ENCODE measurements at regions not wholly inside any gene's neighbourhood (a gene's known extent, or its start where the extent isn't known, plus 50 kb on each side); places are given as distances from the start of the nearest gene placed in this dataset.

DNA sequence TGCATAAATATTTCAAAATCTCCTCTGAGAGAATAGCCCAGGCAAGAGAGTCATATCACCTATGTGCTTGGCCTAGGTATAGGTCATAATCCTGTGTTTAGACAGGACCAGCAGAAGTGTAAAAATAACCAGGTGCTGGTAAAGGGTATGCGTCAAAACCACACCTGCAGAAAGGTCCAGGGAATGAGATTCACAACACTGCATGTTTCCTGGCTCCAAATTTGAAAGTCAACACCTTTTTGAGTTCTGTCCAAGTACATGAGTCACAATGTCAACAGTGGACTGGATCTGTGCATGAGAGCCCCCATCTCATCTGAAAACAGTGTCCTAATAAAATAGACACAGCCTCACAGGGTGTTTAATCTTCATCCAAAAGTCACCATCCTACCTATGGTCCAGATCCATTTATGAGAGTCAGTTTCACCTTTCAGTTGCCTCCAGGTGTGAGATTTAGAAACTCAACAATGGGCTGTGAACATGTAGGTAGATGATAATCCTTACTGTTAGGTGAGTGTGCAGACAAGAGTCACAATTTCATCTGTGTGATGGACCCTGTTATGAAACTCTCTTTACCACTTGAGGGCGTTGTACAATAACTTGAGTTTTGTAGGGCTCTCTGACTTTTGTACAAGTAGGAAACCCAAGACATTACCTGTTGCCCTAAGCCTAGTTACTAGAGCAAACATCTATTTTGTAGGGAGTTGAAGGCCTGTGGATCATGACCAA lies 2100.7 kb downstream of the TP53TG3F start:
- H3K9me3 ChIP-seq (ENCODE audit: control insufficient read depth in 2 of 2, insufficient read depth in 1 of 2, low read length in 1 of 2): peaks cover 4 to 8% of the 10 kb centered on the region in 2 donors
- DNase-seq (ENCODE audit: low read depth in 6 of 9, low spot score in 9 of 9): no peak
- no peak overlapping the region for H3K27ac ChIP-seq (ENCODE audit: low read depth in 1 of 2, low read length in 1 of 2)
- H3K27me3 ChIP-seq (ENCODE audit: control insufficient read depth in 2 of 2, insufficient read depth in 1 of 2, low read length in 1 of 2): no peaks in the 10 kb centered on the region
- 74% methylated on average over 2 of the region's 2 CpGs for WGBS
- no peak overlapping the region for H3K4me3 ChIP-seq (ENCODE audit: low read length in 2 of 2)
- H3K4me1 ChIP-seq (ENCODE audit: control insufficient read depth in 2 of 2, insufficient read depth in 2 of 2, low read length in 2 of 2): no peaks in the 10 kb centered on the region
- no peaks in the 10 kb centered on the region for H3K36me3 ChIP-seq (ENCODE audit: control insufficient read depth in 2 of 2, insufficient read depth in 2 of 2, low read length in 1 of 2)

DNA sequence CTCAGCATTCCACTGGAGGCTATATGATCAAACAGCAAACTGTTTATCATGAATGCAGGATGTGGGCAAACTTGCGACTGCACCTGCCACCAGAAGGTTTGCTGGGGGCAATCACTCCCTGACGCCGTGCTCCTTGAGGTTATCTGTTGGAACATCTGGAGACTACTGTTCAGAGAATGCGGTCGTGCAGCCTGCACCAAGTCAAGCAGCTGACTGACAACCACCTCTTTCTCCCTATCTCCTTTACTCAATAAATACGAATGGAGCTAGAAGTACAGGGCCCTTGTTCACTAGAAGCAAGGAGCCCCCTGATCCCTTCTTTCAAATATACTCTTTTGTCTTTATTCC lies 2101.2 kb downstream of the TP53TG3F start:
- Histone ChIP-seq H3K27me3 (ENCODE audit: control insufficient read depth in 2 of 2, insufficient read depth in 1 of 2, low read length in 1 of 2) (no peaks in the 10 kb centered on the region), H3K4me1 (ENCODE audit: control insufficient read depth in 2 of 2, insufficient read depth in 2 of 2, low read length in 2 of 2) (no peaks in the 10 kb centered on the region), H3K36me3 (ENCODE audit: control insufficient read depth in 2 of 2, insufficient read depth in 2 of 2, low read length in 1 of 2) (no peaks in the 10 kb centered on the region), H3K9me3 (ENCODE audit: control insufficient read depth in 2 of 2, insufficient read depth in 1 of 2, low read length in 1 of 2) (peaks cover 4 to 8% of the 10 kb centered on the region in 2 donors), H3K4me3 (ENCODE audit: low read length in 2 of 2) (no peak overlapping the region), H3K27ac (ENCODE audit: low read depth in 1 of 2, low read length in 1 of 2) (no peak overlapping the region)
- DNase-seq (ENCODE audit: low read depth in 6 of 9, low spot score in 9 of 9): no peak
- WGBS: 78% methylated on average over 6 of the region's 6 CpGs

DNA sequence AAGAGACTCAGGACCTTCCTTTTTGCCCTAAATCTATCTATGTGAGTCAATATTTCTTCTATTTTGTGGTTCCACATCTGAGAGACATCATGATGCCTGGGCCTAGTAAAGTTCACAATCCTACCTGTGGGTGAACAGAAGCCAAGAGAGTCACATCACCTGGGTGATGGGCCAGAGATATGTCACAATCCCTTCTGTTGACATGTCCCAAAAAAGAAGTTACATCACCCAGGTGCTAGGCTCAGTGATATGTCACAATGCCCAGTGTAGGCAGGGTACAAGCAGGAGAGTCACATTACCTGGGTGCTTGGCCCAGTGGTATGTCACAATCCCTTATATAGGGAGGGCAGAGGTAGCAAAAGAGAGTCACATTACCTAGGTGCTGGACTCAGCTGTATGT lies 2101.9 kb downstream of the TP53TG3F start:
- no peak overlapping the region for H3K4me3 ChIP-seq (ENCODE audit: low read length in 2 of 2)
- H3K4me1 ChIP-seq (ENCODE audit: control insufficient read depth in 2 of 2, insufficient read depth in 2 of 2, low read length in 2 of 2): no peaks in the 10 kb centered on the region
- no peak for DNase-seq (ENCODE audit: low read depth in 6 of 9, low spot score in 9 of 9)
- H3K36me3 ChIP-seq (ENCODE audit: control insufficient read depth in 2 of 2, insufficient read depth in 2 of 2, low read length in 1 of 2): no peaks in the 10 kb centered on the region
- no peak overlapping the region for H3K27ac ChIP-seq (ENCODE audit: low read depth in 1 of 2, low read length in 1 of 2)
- H3K27me3 ChIP-seq (ENCODE audit: control insufficient read depth in 2 of 2, insufficient read depth in 1 of 2, low read length in 1 of 2): no peaks in the 10 kb centered on the region
- H3K9me3 ChIP-seq (ENCODE audit: control insufficient read depth in 2 of 2, insufficient read depth in 1 of 2, low read length in 1 of 2): peaks cover 4 to 6% of the 10 kb centered on the region in 2 donors

DNA sequence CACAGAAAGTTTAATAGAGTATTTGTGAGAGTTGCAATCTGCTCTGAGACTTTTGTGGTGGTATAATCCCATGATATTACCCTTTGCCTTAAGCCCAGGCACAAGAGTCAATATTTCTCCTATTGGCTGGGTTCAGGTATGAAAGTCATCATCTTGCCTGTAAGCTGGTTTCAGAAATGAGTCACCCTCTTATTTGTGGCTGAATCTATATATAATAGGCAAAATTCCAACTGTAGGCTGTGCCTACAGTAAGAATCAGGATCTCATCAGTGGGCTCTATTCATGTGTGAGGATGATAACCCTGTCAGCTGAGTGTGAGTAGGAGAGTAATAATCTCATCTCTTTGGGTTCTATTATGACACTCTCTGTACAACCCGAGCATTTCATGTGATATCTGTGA lies 2103.1 kb downstream of the TP53TG3F start:
- no peaks in the 10 kb centered on the region for H3K36me3 ChIP-seq (ENCODE audit: control insufficient read depth in 2 of 2, insufficient read depth in 2 of 2, low read length in 1 of 2)
- no peaks in the 10 kb centered on the region for H3K4me1 ChIP-seq (ENCODE audit: control insufficient read depth in 2 of 2, insufficient read depth in 2 of 2, low read length in 2 of 2)
- H3K27ac ChIP-seq (ENCODE audit: low read depth in 1 of 2, low read length in 1 of 2): no peak overlapping the region
- no peak overlapping the region for H3K4me3 ChIP-seq (ENCODE audit: low read length in 2 of 2)
- peaks cover 4 to 6% of the 10 kb centered on the region in 2 donors for H3K9me3 ChIP-seq (ENCODE audit: control insufficient read depth in 2 of 2, insufficient read depth in 1 of 2, low read length in 1 of 2)
- no peak for DNase-seq (ENCODE audit: low read depth in 6 of 9, low spot score in 9 of 9)
- 38% methylated on average over 1 of the region's 1 CpG for WGBS
- no peaks in the 10 kb centered on the region for H3K27me3 ChIP-seq (ENCODE audit: control insufficient read depth in 2 of 2, insufficient read depth in 1 of 2, low read length in 1 of 2)

DNA sequence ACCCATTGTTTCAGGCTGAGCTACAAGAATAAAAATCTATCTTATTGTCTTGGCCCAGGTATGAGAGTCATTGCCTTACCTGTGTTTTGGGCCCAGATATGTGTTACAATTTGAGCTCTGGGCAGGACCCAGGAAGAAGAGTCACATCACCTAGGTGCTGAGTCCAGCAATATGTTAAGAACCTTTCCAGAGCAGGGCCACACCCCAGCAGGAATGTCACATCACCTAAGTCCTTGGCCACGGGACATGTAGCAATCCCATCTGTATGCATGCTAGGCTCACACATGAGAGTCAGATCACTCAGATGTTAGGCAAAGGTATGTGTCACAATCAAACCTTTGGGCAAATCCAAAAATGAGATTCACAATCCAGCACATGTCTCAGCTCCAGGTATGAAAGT lies 2103.5 kb downstream of the TP53TG3F start:
- no peaks in the 10 kb centered on the region for H3K27me3 ChIP-seq (ENCODE audit: control insufficient read depth in 2 of 2, insufficient read depth in 1 of 2, low read length in 1 of 2)
- H3K4me1 ChIP-seq (ENCODE audit: control insufficient read depth in 2 of 2, insufficient read depth in 2 of 2, low read length in 2 of 2): no peaks in the 10 kb centered on the region
- H3K4me3 ChIP-seq (ENCODE audit: low read length in 2 of 2): no peak overlapping the region
- H3K36me3 ChIP-seq (ENCODE audit: control insufficient read depth in 2 of 2, insufficient read depth in 2 of 2, low read length in 1 of 2): no peaks in the 10 kb centered on the region
- 60% methylated on average over 1 of the region's 1 CpG for WGBS
- no peak for DNase-seq (ENCODE audit: low read depth in 6 of 9, low spot score in 9 of 9)
- no peak overlapping the region for H3K27ac ChIP-seq (ENCODE audit: low read depth in 1 of 2, low read length in 1 of 2)
- peaks cover 4 to 6% of the 10 kb centered on the region in 2 donors for H3K9me3 ChIP-seq (ENCODE audit: control insufficient read depth in 2 of 2, insufficient read depth in 1 of 2, low read length in 1 of 2)

DNA sequence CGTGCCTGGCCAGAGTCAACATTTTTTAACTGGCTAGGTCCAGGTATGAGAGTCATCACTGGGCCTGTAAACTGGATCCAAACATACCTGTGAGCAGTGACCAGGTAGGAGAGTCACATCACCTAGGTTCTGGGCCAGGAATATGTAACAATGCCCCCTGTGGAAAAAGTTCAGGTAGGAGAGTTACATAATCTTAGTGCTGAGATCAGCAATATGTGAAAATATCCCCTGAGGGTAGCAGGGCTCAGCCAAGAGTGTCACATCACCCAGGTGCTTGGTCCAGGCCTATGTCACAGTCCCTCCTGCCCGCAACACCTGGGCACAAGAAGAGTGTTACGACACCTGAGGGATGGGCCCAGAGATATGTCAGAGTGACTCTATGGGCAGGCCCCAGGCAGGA lies 2104.7 kb downstream of the TP53TG3F start:
- no peak for DNase-seq (ENCODE audit: low read depth in 6 of 9, low spot score in 9 of 9)
- no peak overlapping the region for H3K4me3 ChIP-seq (ENCODE audit: low read length in 2 of 2)
- H3K4me1 ChIP-seq (ENCODE audit: control insufficient read depth in 2 of 2, insufficient read depth in 2 of 2, low read length in 2 of 2): no peaks in the 10 kb centered on the region
- H3K36me3 ChIP-seq (ENCODE audit: control insufficient read depth in 2 of 2, insufficient read depth in 2 of 2, low read length in 1 of 2): no peaks in the 10 kb centered on the region
- H3K27ac ChIP-seq (ENCODE audit: low read depth in 1 of 2, low read length in 1 of 2): no peak overlapping the region
- 94% methylated on average over 3 of the region's 3 CpGs for WGBS
- no peaks in the 10 kb centered on the region for H3K27me3 ChIP-seq (ENCODE audit: control insufficient read depth in 2 of 2, insufficient read depth in 1 of 2, low read length in 1 of 2)
- H3K9me3 ChIP-seq (ENCODE audit: control insufficient read depth in 2 of 2, insufficient read depth in 1 of 2, low read length in 1 of 2): peaks cover 6% of the 10 kb centered on the region in 2 donors

DNA sequence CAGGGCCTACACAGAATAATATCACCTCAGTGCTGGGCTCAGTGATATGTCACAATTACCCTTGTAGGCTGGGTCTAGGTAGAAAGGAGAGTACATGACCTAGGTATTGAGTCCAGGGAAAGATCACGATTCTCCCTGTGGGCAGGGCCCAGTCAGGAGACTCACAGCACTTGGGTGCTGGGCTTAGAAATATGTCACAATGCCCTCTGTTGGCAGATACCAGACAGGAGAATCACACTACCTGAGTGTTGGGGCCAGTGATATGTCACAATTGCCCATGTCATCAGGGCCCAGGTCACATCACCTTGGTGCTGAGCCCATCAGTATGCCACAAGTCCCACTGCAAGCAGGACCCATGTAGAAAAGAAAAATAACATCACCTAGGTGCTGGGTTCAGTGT lies 2105.5 kb downstream of the TP53TG3F start:
- no peak overlapping the region for H3K27ac ChIP-seq (ENCODE audit: low read depth in 1 of 2, low read length in 1 of 2)
- H3K9me3 ChIP-seq (ENCODE audit: control insufficient read depth in 2 of 2, insufficient read depth in 1 of 2, low read length in 1 of 2): peaks cover 8 to 10% of the 10 kb centered on the region in 2 donors
- DNase-seq (ENCODE audit: low read depth in 6 of 9, low spot score in 9 of 9): no peak
- no peak overlapping the region for H3K4me3 ChIP-seq (ENCODE audit: low read length in 2 of 2)
- H3K36me3 ChIP-seq (ENCODE audit: control insufficient read depth in 2 of 2, insufficient read depth in 2 of 2, low read length in 1 of 2): no peaks in the 10 kb centered on the region
- H3K27me3 ChIP-seq (ENCODE audit: control insufficient read depth in 2 of 2, insufficient read depth in 1 of 2, low read length in 1 of 2): no peaks in the 10 kb centered on the region
- 86% methylated on average over 1 of the region's 1 CpG for WGBS
- no peaks in the 10 kb centered on the region for H3K4me1 ChIP-seq (ENCODE audit: control insufficient read depth in 2 of 2, insufficient read depth in 2 of 2, low read length in 2 of 2)

DNA sequence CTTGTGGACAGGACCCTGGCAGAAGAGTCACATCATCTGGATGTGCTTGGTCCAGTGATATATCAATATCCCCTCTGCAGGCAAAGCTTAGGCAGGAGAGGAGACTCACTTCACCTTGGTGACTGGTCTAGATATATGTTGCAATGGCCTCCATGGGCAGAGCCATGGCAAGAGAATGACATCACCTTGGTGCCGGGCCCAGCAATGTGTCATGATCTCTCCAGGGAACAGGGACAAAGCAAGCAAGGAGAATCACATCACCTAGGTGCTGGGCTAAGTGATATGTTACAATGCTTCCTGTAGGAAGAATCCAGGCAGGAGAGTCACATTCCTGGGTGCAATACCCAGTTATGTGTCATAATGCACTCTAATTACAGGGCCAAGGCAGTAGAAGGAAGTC lies 2106.2 kb downstream of the TP53TG3F start:
- Histone ChIP-seq H3K4me1 (ENCODE audit: control insufficient read depth in 2 of 2, insufficient read depth in 2 of 2, low read length in 2 of 2) (no peaks in the 10 kb centered on the region), H3K9me3 (ENCODE audit: control insufficient read depth in 2 of 2, insufficient read depth in 1 of 2, low read length in 1 of 2) (peaks cover 8% of the 10 kb centered on the region in 2 donors), H3K36me3 (ENCODE audit: control insufficient read depth in 2 of 2, insufficient read depth in 2 of 2, low read length in 1 of 2) (no peaks in the 10 kb centered on the region), H3K27ac (ENCODE audit: low read depth in 1 of 2, low read length in 1 of 2) (no peak overlapping the region), H3K4me3 (ENCODE audit: low read length in 2 of 2) (no peak overlapping the region), H3K27me3 (ENCODE audit: control insufficient read depth in 2 of 2, insufficient read depth in 1 of 2, low read length in 1 of 2) (no peaks in the 10 kb centered on the region)
- no peak for DNase-seq (ENCODE audit: low read depth in 6 of 9, low spot score in 9 of 9)
- 88% methylated on average over 1 of the region's 1 CpG for WGBS

DNA sequence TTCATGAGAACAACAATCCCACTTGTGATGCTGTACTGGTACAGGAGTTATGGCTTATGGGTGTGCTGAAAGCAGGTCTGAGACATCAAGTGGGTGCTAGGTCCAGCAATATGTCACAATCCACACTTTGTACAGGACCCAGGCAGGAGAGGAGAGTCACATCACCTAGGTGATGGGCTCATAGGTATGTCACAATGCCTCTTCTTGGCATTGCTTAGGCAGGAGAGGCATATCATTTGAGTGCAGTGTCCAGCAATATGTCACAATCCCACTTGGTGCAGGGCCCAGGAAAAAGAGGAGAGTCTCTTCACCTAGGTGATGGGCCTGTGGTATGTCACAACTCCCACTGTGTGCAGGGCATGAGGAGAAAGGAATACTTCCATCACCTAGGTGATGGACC lies 2110.0 kb downstream of the TP53TG3F start:
- Histone ChIP-seq H3K27ac (ENCODE audit: low read depth in 1 of 2, low read length in 1 of 2) (no peak overlapping the region), H3K27me3 (ENCODE audit: control insufficient read depth in 2 of 2, insufficient read depth in 1 of 2, low read length in 1 of 2) (no peaks in the 10 kb centered on the region), H3K4me1 (ENCODE audit: control insufficient read depth in 2 of 2, insufficient read depth in 2 of 2, low read length in 2 of 2) (no peaks in the 10 kb centered on the region), H3K9me3 (ENCODE audit: control insufficient read depth in 2 of 2, insufficient read depth in 1 of 2, low read length in 1 of 2) (peaks cover 6 to 21% of the 10 kb centered on the region in 2 donors), H3K36me3 (ENCODE audit: control insufficient read depth in 2 of 2, insufficient read depth in 2 of 2, low read length in 1 of 2) (no peaks in the 10 kb centered on the region), H3K4me3 (ENCODE audit: low read length in 2 of 2) (no peak overlapping the region)
- DNase-seq (ENCODE audit: low read depth in 6 of 9, low spot score in 9 of 9): no peak

DNA sequence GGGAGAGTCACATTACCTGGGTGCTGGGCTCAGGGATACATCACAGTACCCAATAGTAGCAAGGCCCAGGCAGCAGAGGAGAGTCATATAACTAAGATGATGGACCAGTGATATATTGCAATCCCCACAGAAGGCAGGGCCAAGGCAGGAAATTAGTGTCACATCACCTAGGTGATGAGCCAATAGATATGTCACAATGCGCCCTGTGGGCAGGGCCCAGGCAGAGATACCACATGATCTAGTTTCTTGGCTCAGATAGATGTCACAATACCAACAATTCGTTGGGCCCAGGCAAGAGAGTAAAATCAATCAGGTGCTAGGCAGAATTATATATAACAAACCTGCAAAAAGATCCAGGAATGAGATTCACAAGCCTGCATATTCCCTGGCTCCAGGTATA lies 2111.5 kb downstream of the TP53TG3F start:
- no peaks in the 10 kb centered on the region for H3K36me3 ChIP-seq (ENCODE audit: control insufficient read depth in 2 of 2, insufficient read depth in 2 of 2, low read length in 1 of 2)
- H3K27ac ChIP-seq (ENCODE audit: low read depth in 1 of 2, low read length in 1 of 2): no peak overlapping the region
- no peaks in the 10 kb centered on the region for H3K27me3 ChIP-seq (ENCODE audit: control insufficient read depth in 2 of 2, insufficient read depth in 1 of 2, low read length in 1 of 2)
- H3K9me3 ChIP-seq (ENCODE audit: control insufficient read depth in 2 of 2, insufficient read depth in 1 of 2, low read length in 1 of 2): peaks cover 8 to 36% of the 10 kb centered on the region in 2 donors
- 49% methylated on average over 2 of the region's 2 CpGs for WGBS
- no peaks in the 10 kb centered on the region for H3K4me1 ChIP-seq (ENCODE audit: control insufficient read depth in 2 of 2, insufficient read depth in 2 of 2, low read length in 2 of 2)
- no peak for DNase-seq (ENCODE audit: low read depth in 6 of 9, low spot score in 9 of 9)
- no peak overlapping the region for H3K4me3 ChIP-seq (ENCODE audit: low read length in 2 of 2)
